K562 (cell line): ENCODE measurements at regions not wholly inside any gene's neighbourhood (a gene's known extent, or its start where the extent isn't known, plus 50 kb on each side); places are given as distances from the start of the nearest gene placed in this dataset.
"Not testable (repeated sequence)": the region's sequence is repeated elsewhere in the genome, so short reads cannot be mapped to it uniquely, and the experiment has no call there.

Experiments
- ATAC-seq: fragments of 200-7000 bp; cut with Tn5 transposase; 3 replicates; pipeline ENCODE4 v1.9.1; 2020; ENCODE audit warnings: moderate library complexity
- BruUV-seq: library from RNA; stranded (reverse); fragments of 400-500 nt; replicated peaks from 2 replicates; lab custom pipeline; 2021; lab: Mats Ljungman, UMichigan
- CTCF ChIA-PET: fragments of 300-600 bp; formaldehyde crosslinking; extraction: SDS; loops from one replicate; lab custom pipeline; 2021; ENCODE audit warnings: low intra/inter-chr PET ratio; lab: Yijun Ruan, JAX
- POLR2A ChIA-PET: fragments of 300-600, 350-650 bp; sonication (Branson Sonifier 250); formaldehyde crosslinking; extraction: SDS; loops from one replicate; lab custom pipeline; 2021; ENCODE audit warnings: antibody characterized with exemption, inconsistent platforms; lab: Yijun Ruan, JAX
- DNase-seq, 4 experiments: peaks; one replicate each; pipeline versions ENCODE4 v3.0.0 to v3.0.0-alpha.2; 2011 to 2018; ENCODE audit warnings: low spot score in 3 of 4, mixed read lengths in 3 of 4; ENCODE audit errors: extremely low read depth in 1 of 4
- FAIRE-seq: peaks from 2 replicates; lab custom pipeline; 2011; peaks lifted over from hg19 to GRCh38; lab: Jason Lieb, UNC
- H2AFZ ChIP-seq: 2 replicates; pipeline ENCODE4 v1.6.0; 2011; ENCODE audit warnings: low read depth, low read length, control low read depth, inconsistent platforms
- H3K27ac ChIP-seq: fragments of 200-600 bp; 3 replicates; pipeline ENCODE4 v1.8.0; 2011; ENCODE audit warnings: low read depth, mild to moderate bottlenecking, control low read depth, inconsistent platforms, low read length, moderate library complexity, mixed read lengths; ENCODE audit errors: extremely low read depth
- H3K27me3 ChIP-seq, 2 experiments: fragments of 300-600 bp in 1 of 2; 2 replicates in 1 of 2; 3 replicates in 1 of 2; pipeline versions ENCODE4 v1.6.0 to v1.8.0; 2011; ENCODE audit warnings: inconsistent platforms in 2 of 2, low read length in 2 of 2, mild to moderate bottlenecking in 1 of 2, mixed read lengths in 1 of 2, moderate library complexity in 1 of 2; ENCODE audit not compliant: control insufficient read depth in 2 of 2, insufficient read depth in 2 of 2
- H3K36me3 ChIP-seq: fragments of 300-600 bp; 3 replicates; pipeline ENCODE4 v1.8.0; 2011; ENCODE audit warnings: mild to moderate bottlenecking, low read length, inconsistent platforms; ENCODE audit not compliant: control insufficient read depth, insufficient read depth
- H3K4me1 ChIP-seq, 2 experiments: fragments of 200-600 bp in 1 of 2; replicated peaks in 1 of 2; 2 replicates in 1 of 2; 3 replicates in 1 of 2; pipeline versions ENCODE4 v1.5.1 to v1.8.0; 2011; ENCODE audit warnings: inconsistent platforms in 2 of 2, low read length in 2 of 2, mild to moderate bottlenecking in 1 of 2, mixed read lengths in 1 of 2, moderate library complexity in 1 of 2; ENCODE audit not compliant: control insufficient read depth in 2 of 2, insufficient read depth in 2 of 2
- H3K4me2 ChIP-seq: 2 replicates; pipeline ENCODE4 v1.6.1; 2011; ENCODE audit warnings: low read length, control low read depth, inconsistent platforms, mixed read lengths; ENCODE audit not compliant: insufficient read depth
- H3K4me3 ChIP-seq: fragments of 200-600 bp; sonication (generic), shearing (Covaris generic); 2 replicates; pipeline ENCODE4 v1.5.1; 2016; ENCODE audit warnings: control low read depth, inconsistent platforms
- H3K79me2 ChIP-seq: fragments of 200-600 bp; 3 replicates; pipeline ENCODE4 v1.8.0; 2011; ENCODE audit warnings: low read length, inconsistent platforms; ENCODE audit not compliant: control insufficient read depth, insufficient read depth
- H3K9ac ChIP-seq, 2 experiments: 2 replicates each; pipeline versions ENCODE4 v1.6.0 to v1.6.1; 2011; ENCODE audit warnings: low read depth in 2 of 2, low read length in 2 of 2, control low read depth in 1 of 2, inconsistent platforms in 1 of 2, mild to moderate bottlenecking in 1 of 2, mixed read lengths in 1 of 2; ENCODE audit not compliant: insufficient read depth in 1 of 2
- H3K9me1 ChIP-seq: one replicate; pipeline ENCODE4 v1.6.0; 2011; ENCODE audit warnings: inconsistent platforms, mild to moderate bottlenecking, low read length, moderate library complexity; ENCODE audit not compliant: control insufficient read depth, insufficient read depth
- H3K9me3 ChIP-seq: replicated peaks from 2 replicates; pipeline ENCODE4 v1.5.1; 2011; ENCODE audit warnings: low read depth, low read length, inconsistent platforms; ENCODE audit not compliant: control insufficient read depth, insufficient read depth
- H4K20me1 ChIP-seq: replicated peaks from 2 replicates; pipeline ENCODE4 v1.6.1; 2011; ENCODE audit warnings: low read length, inconsistent platforms, mixed read lengths; ENCODE audit not compliant: control insufficient read depth, insufficient read depth
- CCAR2 ChIP-seq: fragments of 200-400 bp; formaldehyde crosslinking; IDR thresholded peaks from 2 replicates; pipeline ENCODE4 v1.6.1; 2017; ENCODE audit warnings: mild to moderate bottlenecking, low read depth, low read length
- HSF4 ChIP-seq: fragments of 250-450 bp; sonication (Bioruptor Pico); IDR thresholded peaks from 2 replicates; pipeline ENCODE4 v2.1.2; 2022; ENCODE audit warnings: mild to moderate bottlenecking, moderate library complexity, borderline replicate concordance
- KLF10 ChIP-seq: fragments of 250-450 bp; sonication (Bioruptor Pico); IDR thresholded peaks from 2 replicates; pipeline ENCODE4 v1.6.1; 2021; ENCODE audit warnings: matching md5 sums
- MIER1 ChIP-seq: fragments of 450-650 bp; IDR thresholded peaks from 2 replicates; pipeline ENCODE4 v1.6.1; 2016; ENCODE audit warnings: antibody characterized with exemption, mild to moderate bottlenecking, low read depth
- MYC ChIP-seq, 2 experiments: fragments of 250-450 bp in 1 of 2; sonication (Bioruptor Pico) in 1 of 2; IDR thresholded peaks; 2 replicates each; pipeline versions ENCODE4 v1.5.1 to v1.6.1; 2012 to 2021; ENCODE audit warnings: low read depth in 2 of 2, borderline replicate concordance in 1 of 2, improper control_type of control experiment in 1 of 2, low read length in 1 of 2, mild to moderate bottlenecking in 1 of 2, moderate library complexity in 1 of 2
- PCBP2 ChIP-seq: fragments of 200-400 bp; formaldehyde crosslinking; IDR thresholded peaks from 2 replicates; pipeline ENCODE4 v1.6.1; 2018; ENCODE audit warnings: low read length, low read depth, mild to moderate bottlenecking, moderate library complexity; ENCODE audit not compliant: poor library complexity, severe bottlenecking
- PML ChIP-seq: IDR thresholded peaks from 2 replicates; pipeline ENCODE4 v1.6.1; 2012; ENCODE audit warnings: low read length, inconsistent platforms
- RNF2 ChIP-seq: sonication (generic); IDR thresholded peaks from 2 replicates; pipeline ENCODE4 v1.6.1; 2016
- SMARCC2 ChIP-seq: fragments of 450-650 bp; IDR thresholded peaks from 2 replicates; pipeline ENCODE4 v1.6.1; 2017; ENCODE audit warnings: antibody characterized with exemption, moderate library complexity, mild to moderate bottlenecking, low read depth
- SREBF1 ChIP-seq: fragments of 150-350 bp; IDR thresholded peaks from 2 replicates; pipeline ENCODE4 v1.6.1; 2014; ENCODE audit warnings: antibody characterized with exemption, low read depth, low read length, borderline replicate concordance
- TAF1 ChIP-seq: IDR thresholded peaks from 2 replicates; pipeline ENCODE4 v1.6.1; 2011; ENCODE audit warnings: mild to moderate bottlenecking, low read length, moderate library complexity; ENCODE audit not compliant: insufficient read depth, control insufficient read depth, severe bottlenecking; ENCODE audit errors: extremely low read depth
- ZNF609 ChIP-seq: sonication (generic); formaldehyde crosslinking; IDR thresholded peaks from 2 replicates; pipeline ENCODE4 v1.8.1; 2023; ENCODE audit warnings: missing genetic modification reagents, mild to moderate bottlenecking, borderline replicate concordance
- WGBS: fragments of 100-300 bp; shearing (Covaris generic); methylation state at CpG from one replicate; pipeline ENCODE4 v1.1.6; 2016; ENCODE audit warnings: low coverage, mixed read lengths; ENCODE audit not compliant: insufficient coverage; ENCODE audit errors: missing lambda C conversion rate; 5-methylcytosine and 5-hydroxymethylcytosine counted together
- in situ Hi-C: fragments of 300-500 bp; cut with MboI; formaldehyde crosslinking; loops from 4 replicates; pipeline ENCODE4 v1.15.0; 2018; ENCODE audit warnings: inconsistent platforms, mixed read lengths
- intact Hi-C: fragments of 100-400 bp; cut with micrococcal nuclease; formaldehyde crosslinking; loops from 2 replicates; pipeline ENCODE4 v1.14.2; 2022

DNA sequence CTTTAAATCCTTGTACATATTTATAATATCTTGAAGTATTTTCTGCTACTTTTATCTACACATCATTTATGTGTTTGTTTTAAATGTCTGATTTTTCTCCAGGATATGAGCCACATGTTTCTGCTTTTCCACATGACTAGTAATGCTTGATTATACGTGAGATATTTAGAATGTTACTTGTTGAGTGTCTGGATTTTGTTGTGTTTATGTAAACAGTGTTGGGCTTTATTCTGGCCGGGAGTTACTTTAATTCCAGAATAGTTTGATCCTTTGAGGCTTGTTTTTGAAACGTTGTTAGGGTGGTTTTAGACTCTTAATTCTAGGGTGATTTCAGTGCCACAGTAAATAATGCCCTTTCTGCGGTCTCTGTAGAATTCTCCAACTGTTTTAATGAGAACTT lies 252.9 kb downstream of the BLID start:
- TF ChIP-seq TAF1 (no peak), MIER1 (no peak), RNF2 (no peak), CCAR2 (no peak), PML (no peak), SMARCC2 (no peak), HSF4 (CRISPR knock-in tag) (no peak), MYC (IDR thresholded peaks at IDR 0.05; ENCODE audit: low read depth, low read length) (no peak), MYC (CRISPR knock-in tag; IDR thresholded peaks at IDR 0.05; ENCODE audit: borderline replicate concordance, low read depth) (no peak), PCBP2 (no peak), ZNF609 (CRISPR knock-in tag) (no peak), KLF10 (no peak), SREBF1 (no peak)
- no peak for ATAC-seq
- Histone ChIP-seq H3K27me3 (no peaks in the 10 kb centered on the region), H3K27ac (no peak overlapping the region), H3K9me1 (no peaks in the 10 kb centered on the region), H2AFZ (no peak overlapping the region), H3K9me3 (no peaks in the 10 kb centered on the region), H3K4me1 (no peaks in the 10 kb centered on the region), H3K9ac (no peak overlapping the region), H3K36me3 (no peaks in the 10 kb centered on the region), H3K4me2 (no peak overlapping the region), H4K20me1 (no peaks in the 10 kb centered on the region), H3K4me3 (no peak overlapping the region), H3K79me2 (no peaks in the 10 kb centered on the region)
- intact Hi-C loops, result no loop called here
- ChIA-PET POLR2A (no interaction called here), CTCF (no interaction called here)
- 0% methylated on average over 4 of the region's 4 CpGs for WGBS
- in situ Hi-C loops, result no loop called here
- FAIRE-seq, result no peak
- BruUV-seq, result no TSS peak
- no peak for DNase-seq

GRCh38 chr11:121855138-121855537 lies 260.9 kb downstream of the BLID start:
- FAIRE-seq, H2AFZ ChIP-seq, intact Hi-C loops, H4K20me1 ChIP-seq, H3K79me2 ChIP-seq, POLR2A ChIA-PET, H3K27me3 ChIP-seq, in situ Hi-C loops, H3K4me1 ChIP-seq, BruUV-seq, H3K9me3 ChIP-seq, H3K4me2 ChIP-seq, H3K36me3 ChIP-seq, H3K9me1 ChIP-seq, H3K9ac ChIP-seq, H3K27ac ChIP-seq, ATAC-seq, H3K4me3 ChIP-seq, CTCF ChIA-PET, DNase-seq: not testable (repeated sequence)
- WGBS, result under 1% methylated on average over 9 of the region's 11 CpGs
